PC-9 (cell line): ENCODE measurements at regions not wholly inside any gene's neighbourhood (a gene's known extent, or its start where the extent isn't known, plus 50 kb on each side); places are given as distances from the start of the nearest gene placed in this dataset.

ENCODE experiments used
- EZH2 ChIP-seq: fragments of 200-600 bp; sonication (generic); IDR thresholded peaks from 2 replicates; pipeline ENCODE4 v1.8.0; 2017; ENCODE audit warnings: antibody characterized with exemption, low read depth
- TF ChIP-seq, protein P1 (sequence below): fragments of 200-600 bp; sonication (generic); conservative IDR thresholded peaks from 2 replicates; pipeline ENCODE4 v1.6.1; 2017; ENCODE audit warnings: mixed run types, antibody characterized with exemption, mild to moderate bottlenecking, moderate library complexity

DNA sequence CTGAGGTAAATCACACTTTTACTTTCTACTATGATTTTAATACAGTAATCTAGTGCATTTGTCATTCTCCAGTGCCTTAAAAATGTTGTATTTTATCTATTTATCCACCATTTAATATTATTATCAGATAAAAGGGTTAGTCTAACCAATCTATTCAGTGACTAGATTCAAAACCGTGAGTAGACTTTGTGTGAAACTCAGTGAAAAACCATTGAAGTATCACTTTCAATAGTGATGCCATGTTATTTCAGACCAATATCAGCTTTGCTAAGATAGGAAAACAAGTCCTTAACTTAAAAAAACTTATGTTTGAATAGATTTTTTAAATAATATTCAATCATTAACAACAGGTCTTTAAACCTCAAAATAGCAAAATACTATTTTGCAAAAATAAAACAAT is 1628.7 kb downstream of the REEP3 start:
- TF ChIP-seq EZH2: no peak
- TF ChIP-seq, protein P1, sequence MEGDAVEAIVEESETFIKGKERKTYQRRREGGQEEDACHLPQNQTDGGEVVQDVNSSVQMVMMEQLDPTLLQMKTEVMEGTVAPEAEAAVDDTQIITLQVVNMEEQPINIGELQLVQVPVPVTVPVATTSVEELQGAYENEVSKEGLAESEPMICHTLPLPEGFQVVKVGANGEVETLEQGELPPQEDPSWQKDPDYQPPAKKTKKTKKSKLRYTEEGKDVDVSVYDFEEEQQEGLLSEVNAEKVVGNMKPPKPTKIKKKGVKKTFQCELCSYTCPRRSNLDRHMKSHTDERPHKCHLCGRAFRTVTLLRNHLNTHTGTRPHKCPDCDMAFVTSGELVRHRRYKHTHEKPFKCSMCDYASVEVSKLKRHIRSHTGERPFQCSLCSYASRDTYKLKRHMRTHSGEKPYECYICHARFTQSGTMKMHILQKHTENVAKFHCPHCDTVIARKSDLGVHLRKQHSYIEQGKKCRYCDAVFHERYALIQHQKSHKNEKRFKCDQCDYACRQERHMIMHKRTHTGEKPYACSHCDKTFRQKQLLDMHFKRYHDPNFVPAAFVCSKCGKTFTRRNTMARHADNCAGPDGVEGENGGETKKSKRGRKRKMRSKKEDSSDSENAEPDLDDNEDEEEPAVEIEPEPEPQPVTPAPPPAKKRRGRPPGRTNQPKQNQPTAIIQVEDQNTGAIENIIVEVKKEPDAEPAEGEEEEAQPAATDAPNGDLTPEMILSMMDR: no peak
